Thoracic aorta (tissue), 2 donors: ENCODE measurements at regions not wholly inside any gene's neighbourhood (a gene's known extent, or its start where the extent isn't known, plus 50 kb on each side); places are given as distances from the start of the nearest gene placed in this dataset.

Source experiments
- ATAC-seq: fragments of 150-250 bp; one replicate; pipeline ENCODE4 v1.8.0; 2017; ENCODE audit warnings: low read depth; ENCODE audit not compliant: insufficient number of reproducible peaks, low FRiP score
- DNase-seq: peaks from one replicate; pipeline ENCODE4 v3.0.0-alpha.2; 2020; ENCODE audit warnings: low spot score
- H3K27ac ChIP-seq, 2 donors: fragments of 200-600 bp; sonication (generic); 1 replicate in 1 of 2; 2 replicates in 1 of 2; pipeline ENCODE4 v1.5.1; 2016; ENCODE audit warnings: mild to moderate bottlenecking in 2 of 2, moderate library complexity in 2 of 2
- H3K27me3 ChIP-seq: fragments of 200-600 bp; sonication (generic); replicated peaks from 2 replicates; pipeline ENCODE4 v1.6.0; 2016; ENCODE audit warnings: mild to moderate bottlenecking; ENCODE audit not compliant: insufficient read depth
- H3K36me3 ChIP-seq: fragments of 200-600 bp; sonication (generic); one replicate; pipeline ENCODE4 v1.5.1; 2016
- H3K4me1 ChIP-seq, 2 donors: fragments of 200-600 bp; sonication (generic); 1 replicate in 1 of 2; 2 replicates in 1 of 2; pipeline versions ENCODE4 v1.5.1 to v1.6.0; 2016; ENCODE audit warnings: low read depth in 2 of 2, mild to moderate bottlenecking in 1 of 2; ENCODE audit not compliant: control insufficient read depth in 1 of 2
- H3K4me3 ChIP-seq: fragments of 200-600 bp; sonication (generic); 2 replicates; pipeline ENCODE4 v1.5.1; 2016; ENCODE audit warnings: mild to moderate bottlenecking
- H3K9me3 ChIP-seq: fragments of 200-600 bp; sonication (generic); 2 replicates; pipeline ENCODE4 v1.5.1; 2016
- CTCF ChIP-seq: fragments of 200-600 bp; sonication (generic); IDR thresholded peaks from one replicate; pipeline ENCODE4 v1.5.1; 2019; ENCODE audit warnings: antibody characterized with exemption

GRCh38 chr6:55954436-55954835 is 79.0 kb upstream of the BMP5 start:
- H3K27me3 ChIP-seq: no peaks in the 10 kb centered on the region
- H3K9me3 ChIP-seq: no peaks in the 10 kb centered on the region
- H3K36me3 ChIP-seq: no peaks in the 10 kb centered on the region
- no peak overlapping the region for H3K27ac ChIP-seq
- no peak for TF ChIP-seq CTCF
- no peak overlapping the region for H3K4me3 ChIP-seq
- DNase-seq: no peak
- H3K4me1 ChIP-seq: peaks cover 0 to 3% of the 10 kb centered on the region in 2 donors
- no peak for ATAC-seq

DNA sequence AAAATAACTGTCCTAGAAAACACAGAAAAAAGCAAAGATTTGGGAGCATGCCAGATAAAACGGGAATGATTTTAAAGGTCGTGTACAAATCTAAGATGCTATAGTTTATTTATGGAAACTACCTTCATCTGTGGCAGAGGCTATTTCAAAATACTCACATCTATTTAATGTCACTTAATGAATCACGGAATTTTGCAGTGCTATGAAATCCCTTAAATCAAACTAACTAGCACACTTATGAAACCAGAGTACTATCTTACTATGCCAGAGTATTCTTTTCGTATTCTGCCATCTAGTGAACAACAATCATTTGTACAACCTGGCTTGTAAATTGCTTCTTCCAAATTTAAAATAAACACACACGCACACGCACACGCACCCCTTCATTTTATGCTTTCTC is 77.9 kb upstream of the BMP5 start:
- DNase-seq (no peak), ATAC-seq (no peak)
- no peaks in the 10 kb centered on the region for H3K27me3 ChIP-seq
- no peaks in the 10 kb centered on the region for H3K4me1 ChIP-seq
- peak overlapping the region; percentile 23 for H3K4me3 ChIP-seq
- no peaks in the 10 kb centered on the region for H3K36me3 ChIP-seq
- no peak for TF ChIP-seq CTCF
- no peaks in the 10 kb centered on the region for H3K9me3 ChIP-seq
- no peak overlapping the region for H3K27ac ChIP-seq

GRCh38 chr6:55950071-55950814 is 74.9 kb upstream of the BMP5 start:
- DNase-seq (no peak), ATAC-seq (no peak)
- Histone ChIP-seq H3K36me3 (no peaks in the 10 kb centered on the region), H3K9me3 (no peaks in the 10 kb centered on the region), H3K4me3 (no peak overlapping the region), H3K27me3 (no peaks in the 10 kb centered on the region), H3K4me1 (no peaks in the 10 kb centered on the region), H3K27ac (no peak overlapping the region)
- TF ChIP-seq CTCF: no peak

DNA sequence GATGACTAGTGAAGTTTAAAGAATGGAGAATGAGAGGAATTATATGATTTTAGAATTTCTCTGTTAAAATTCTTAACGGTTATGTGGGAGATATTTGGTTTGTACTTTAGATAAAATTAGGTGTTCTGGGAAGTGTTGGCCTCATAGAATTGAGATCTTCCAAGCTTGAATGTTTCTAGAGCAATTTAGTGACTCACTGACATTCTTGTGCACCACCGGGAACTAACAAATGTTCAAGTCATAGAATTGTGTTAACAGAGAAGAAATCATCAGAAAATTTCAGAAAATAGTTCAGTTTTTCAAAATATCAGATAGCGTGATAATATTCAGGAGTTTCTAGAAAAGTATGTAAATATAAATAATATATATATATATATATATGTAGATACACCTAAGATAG is 67.9 kb upstream of the BMP5 start:
- TF ChIP-seq CTCF: no peak
- no peaks in the 10 kb centered on the region for H3K36me3 ChIP-seq
- DNase-seq (no peak), ATAC-seq (no peak)
- H3K9me3 ChIP-seq: no peaks in the 10 kb centered on the region
- no peaks in the 10 kb centered on the region for H3K27me3 ChIP-seq
- no peak overlapping the region for H3K4me3 ChIP-seq
- H3K27ac ChIP-seq: no peak overlapping the region
- H3K4me1 ChIP-seq: no peaks in the 10 kb centered on the region

DNA sequence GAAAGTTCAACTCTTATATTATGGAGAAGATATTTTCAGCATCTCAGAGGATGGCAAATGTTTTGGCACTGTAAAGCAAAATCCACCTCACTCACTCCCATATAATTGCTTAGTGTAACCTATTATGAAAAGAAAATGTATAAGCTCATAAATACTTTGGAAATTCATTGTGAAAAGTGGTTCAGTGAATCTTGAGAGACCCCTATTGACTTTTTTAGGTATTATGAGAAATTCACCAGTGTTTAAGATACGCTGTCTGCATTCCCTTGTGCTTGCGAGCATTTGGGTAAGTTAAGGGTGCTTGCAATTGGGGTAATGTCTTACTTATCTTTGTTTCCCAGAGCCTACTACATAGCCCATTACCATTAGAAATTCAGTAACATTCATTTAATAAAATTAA is 66.3 kb upstream of the BMP5 start:
- ATAC-seq (no peak), DNase-seq (no peak)
- H3K4me1 ChIP-seq: no peaks in the 10 kb centered on the region
- no peak overlapping the region for H3K4me3 ChIP-seq
- no peak for TF ChIP-seq CTCF
- no peaks in the 10 kb centered on the region for H3K27me3 ChIP-seq
- H3K27ac ChIP-seq: no peak overlapping the region
- no peaks in the 10 kb centered on the region for H3K9me3 ChIP-seq
- H3K36me3 ChIP-seq: no peaks in the 10 kb centered on the region
